Kidney (tissue), 13 donors: ENCODE measurements at regions not wholly inside any gene's neighbourhood (a gene's known extent, or its start where the extent isn't known, plus 50 kb on each side); places are given as distances from the start of the nearest gene placed in this dataset.

Experiments used
- DNase-seq, 5 donors: peaks; one replicate each; pipeline ENCODE4 v3.0.0-alpha.2; 2013 to 2020
- FAIRE-seq: peaks from 2 replicates; lab custom pipeline; 2012; peaks lifted over from hg19 to GRCh38; lab: Jason Lieb, UNC
- H3K27ac ChIP-seq, 2 donors: one replicate each; pipeline ENCODE4 v1.7.0; 2013; ENCODE audit warnings: low read depth in 2 of 2, low read length in 2 of 2, inconsistent platforms in 1 of 2
- H3K27me3 ChIP-seq: one replicate; pipeline ENCODE4 v1.7.1; 2013; ENCODE audit warnings: low read length, inconsistent platforms; ENCODE audit not compliant: control insufficient read depth, insufficient read depth
- H3K36me3 ChIP-seq, 3 donors: one replicate each; pipeline versions ENCODE4 v1.7.0 to v1.7.1; 2013; ENCODE audit warnings: low read length in 3 of 3, control low read depth in 1 of 3, inconsistent platforms in 1 of 3; ENCODE audit not compliant: insufficient read depth in 3 of 3, control insufficient read depth in 2 of 3
- H3K4me1 ChIP-seq, 3 donors: one replicate each; pipeline versions ENCODE4 v1.7.0 to v1.7.1; 2013; ENCODE audit warnings: low read length in 3 of 3, inconsistent platforms in 1 of 3, low read depth in 1 of 3; ENCODE audit not compliant: control insufficient read depth in 2 of 3, insufficient read depth in 2 of 3
- H3K4me3 ChIP-seq, 3 donors: one replicate each; pipeline versions ENCODE4 v1.7.0 to v1.8.1; 2013; ENCODE audit warnings: low read length in 3 of 3, control low read depth in 1 of 3, inconsistent platforms in 1 of 3
- H3K9ac ChIP-seq, 3 donors: one replicate each; pipeline versions ENCODE4 v1.7.0 to v1.7.1; 2013; ENCODE audit warnings: low read length in 3 of 3, control low read depth in 1 of 3, inconsistent platforms in 1 of 3
- H3K9me3 ChIP-seq, 3 donors: one replicate each; pipeline versions ENCODE4 v1.7.0 to v1.7.1; 2013; ENCODE audit warnings: low read length in 3 of 3, control low read depth in 1 of 3, inconsistent platforms in 1 of 3; ENCODE audit not compliant: control insufficient read depth in 2 of 3, insufficient read depth in 1 of 3
- intact Hi-C: fragments of 100-400 bp; cut with DNase I; formaldehyde crosslinking; loops from one replicate; pipeline ENCODE4 v1.11.1; 2022
- TF ChIP-seq, protein P1 (sequence below): IDR thresholded peaks from 3 replicates; pipeline ENCODE4 v1.5.1; 2012; ENCODE audit warnings: mild to moderate bottlenecking, moderate library complexity, borderline replicate concordance; ENCODE audit not compliant: insufficient read depth; ENCODE audit errors: extremely low read depth
- donor health status: control.
- donor health status: control.
- donor health status: control.
- donor health status: control.
- donor health status: control.
- donor health status: DM: yes; HTN: yes; CAD: no.
- donor health status: Normal renal cell carcinoma (clear cell type).

GRCh38 chr18:56505971-56506370, 132.4 kb downstream of the TXNL1 start:
- FAIRE-seq (no peak), DNase-seq (no peak)
- Histone ChIP-seq H3K36me3 (no peaks in the 10 kb centered on the region), H3K9me3 (no peaks in the 10 kb centered on the region), H3K4me1 (no peaks in the 10 kb centered on the region), H3K4me3 (no peak overlapping the region), H3K27ac (no peak overlapping the region), H3K9ac (no peak overlapping the region), H3K27me3 (no peaks in the 10 kb centered on the region)
- TF ChIP-seq, protein P1, sequence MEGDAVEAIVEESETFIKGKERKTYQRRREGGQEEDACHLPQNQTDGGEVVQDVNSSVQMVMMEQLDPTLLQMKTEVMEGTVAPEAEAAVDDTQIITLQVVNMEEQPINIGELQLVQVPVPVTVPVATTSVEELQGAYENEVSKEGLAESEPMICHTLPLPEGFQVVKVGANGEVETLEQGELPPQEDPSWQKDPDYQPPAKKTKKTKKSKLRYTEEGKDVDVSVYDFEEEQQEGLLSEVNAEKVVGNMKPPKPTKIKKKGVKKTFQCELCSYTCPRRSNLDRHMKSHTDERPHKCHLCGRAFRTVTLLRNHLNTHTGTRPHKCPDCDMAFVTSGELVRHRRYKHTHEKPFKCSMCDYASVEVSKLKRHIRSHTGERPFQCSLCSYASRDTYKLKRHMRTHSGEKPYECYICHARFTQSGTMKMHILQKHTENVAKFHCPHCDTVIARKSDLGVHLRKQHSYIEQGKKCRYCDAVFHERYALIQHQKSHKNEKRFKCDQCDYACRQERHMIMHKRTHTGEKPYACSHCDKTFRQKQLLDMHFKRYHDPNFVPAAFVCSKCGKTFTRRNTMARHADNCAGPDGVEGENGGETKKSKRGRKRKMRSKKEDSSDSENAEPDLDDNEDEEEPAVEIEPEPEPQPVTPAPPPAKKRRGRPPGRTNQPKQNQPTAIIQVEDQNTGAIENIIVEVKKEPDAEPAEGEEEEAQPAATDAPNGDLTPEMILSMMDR: no peak
- intact Hi-C loops: no loop called here

DNA sequence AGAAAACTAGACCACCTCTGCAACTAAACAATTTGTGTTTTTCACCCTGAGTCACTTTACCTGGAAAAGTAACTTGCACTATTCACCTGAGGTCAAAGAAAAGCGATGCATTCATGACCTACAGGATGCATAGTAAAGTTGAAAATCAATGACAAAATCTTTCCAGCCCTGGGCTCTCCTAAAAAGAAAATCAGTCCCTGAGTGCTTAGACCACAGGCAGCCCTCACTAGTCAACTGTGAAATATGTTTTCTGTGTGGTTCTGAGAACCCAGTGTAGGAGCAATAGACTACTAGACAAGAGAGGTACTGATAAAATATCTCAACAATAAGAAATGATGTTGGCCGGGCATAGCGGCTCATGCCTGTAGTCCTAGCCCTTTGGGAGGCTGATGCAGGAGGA, 133.1 kb downstream of the TXNL1 start:
- intact Hi-C loops: no loop called here
- Histone ChIP-seq H3K27ac (no peak overlapping the region), H3K27me3 (no peaks in the 10 kb centered on the region), H3K36me3 (no peaks in the 10 kb centered on the region), H3K9ac (no peak overlapping the region), H3K4me3 (no peak overlapping the region), H3K9me3 (no peaks in the 10 kb centered on the region), H3K4me1 (no peaks in the 10 kb centered on the region)
- no peak for FAIRE-seq
- TF ChIP-seq, protein P1: no peak
- DNase-seq: no peak

- peak in 1 of 5 donors; percentile 16 for DNase-seq
- H3K9me3 ChIP-seq: no peaks in the 10 kb centered on the region
- no peaks in the 10 kb centered on the region for H3K4me1 ChIP-seq
- no peaks in the 10 kb centered on the region for H3K27me3 ChIP-seq
- no peak overlapping the region for H3K4me3 ChIP-seq
- FAIRE-seq: no peak
- H3K27ac ChIP-seq: no peak overlapping the region
- intact Hi-C loops: no loop called here
- no peak overlapping the region for H3K9ac ChIP-seq
- TF ChIP-seq, protein P1: no peak
- H3K36me3 ChIP-seq: no peaks in the 10 kb centered on the region
Measured at GRCh38 chr18:56501896-56502295, 136.5 kb downstream of the TXNL1 start.

DNA sequence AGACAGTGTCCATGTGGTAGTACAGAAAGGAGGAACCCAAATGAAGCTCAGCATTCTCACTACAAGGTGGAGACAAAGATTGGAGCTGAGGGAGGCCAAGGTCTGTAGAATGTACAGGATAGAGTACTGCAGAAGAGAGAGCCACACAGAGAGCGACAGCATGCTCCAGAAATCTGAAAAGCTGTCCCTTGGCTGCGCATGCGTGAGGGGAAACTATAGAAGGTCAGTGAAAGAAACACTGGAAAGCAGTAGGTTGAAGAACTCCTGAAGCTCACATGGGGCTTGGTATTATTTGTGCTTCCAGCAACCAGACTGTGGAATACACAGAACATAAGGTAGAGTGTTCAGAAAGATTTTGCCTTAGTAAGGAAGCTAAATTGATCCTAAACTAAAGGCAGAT, 142.5 kb downstream of the TXNL1 start:
- Histone ChIP-seq H3K4me3 (no peak overlapping the region), H3K27ac (no peak overlapping the region), H3K36me3 (no peaks in the 10 kb centered on the region), H3K9ac (no peak overlapping the region), H3K27me3 (no peaks in the 10 kb centered on the region), H3K9me3 (no peaks in the 10 kb centered on the region), H3K4me1 (no peaks in the 10 kb centered on the region)
- intact Hi-C loops: no loop called here
- TF ChIP-seq, protein P1: no peak
- DNase-seq (no peak), FAIRE-seq (no peak)
